Fibroblast of lung (primary cell): ENCODE measurements at regions not wholly inside any gene's neighbourhood (a gene's known extent, or its start where the extent isn't known, plus 50 kb on each side); places are given as distances from the start of the nearest gene placed in this dataset.
A peak's percentile ranks its signal among the peaks of the same experiment; 100 is the strongest.

Source experiments
- DNase-seq, 2 donors: peaks; one replicate each; pipeline versions ENCODE4 v3.0.0 to v3.0.0-alpha.2; 2010; ENCODE audit warnings: low read depth in 2 of 2
- H2AFZ ChIP-seq: 2 replicates; pipeline ENCODE4 v1.5.1; 2012; ENCODE audit warnings: low read length, control low read depth, inconsistent platforms
- H3K27ac ChIP-seq: 2 replicates; pipeline ENCODE4 v1.5.1; 2011; ENCODE audit warnings: low read length, control low read depth; ENCODE audit not compliant: insufficient read depth
- H3K27me3 ChIP-seq: 2 replicates; pipeline ENCODE4 v1.5.1; 2011; ENCODE audit warnings: mild to moderate bottlenecking, low read length; ENCODE audit not compliant: control insufficient read depth, insufficient read depth
- H3K36me3 ChIP-seq: 2 replicates; pipeline ENCODE4 v1.5.1; 2011; ENCODE audit warnings: low read length; ENCODE audit not compliant: control insufficient read depth, insufficient read depth
- H3K4me1 ChIP-seq: 2 replicates; pipeline ENCODE4 v1.5.1; 2011; ENCODE audit warnings: low read length; ENCODE audit not compliant: control insufficient read depth, insufficient read depth; ENCODE audit errors: extremely low read depth
- H3K4me2 ChIP-seq: 2 replicates; pipeline ENCODE4 v1.5.1; 2011; ENCODE audit warnings: low read length, control low read depth; ENCODE audit not compliant: insufficient read depth; ENCODE audit errors: extremely low read depth
- H3K4me3 ChIP-seq, 4 experiments: fragments of 200-600 bp in 1 of 4; sonication (generic) in 1 of 4; replicated peaks in 1 of 4; 2 replicates each; pipeline ENCODE4 v1.5.1; 2011 to 2016; ENCODE audit warnings: low read length in 4 of 4, low read depth in 3 of 4, mild to moderate bottlenecking in 3 of 4, control low read depth in 2 of 4, inconsistent platforms in 1 of 4, mixed read lengths in 1 of 4; ENCODE audit not compliant: insufficient read depth in 1 of 4; ENCODE audit errors: control extremely low read depth in 1 of 4
- H3K79me2 ChIP-seq: 2 replicates; pipeline ENCODE4 v1.5.1; 2012; ENCODE audit warnings: mild to moderate bottlenecking, low read length, inconsistent platforms; ENCODE audit not compliant: control insufficient read depth, insufficient read depth
- H3K9ac ChIP-seq: 2 replicates; pipeline ENCODE4 v1.5.1; 2011; ENCODE audit warnings: mild to moderate bottlenecking, low read length, control low read depth; ENCODE audit not compliant: insufficient read depth
- H3K9me3 ChIP-seq: 2 replicates; pipeline ENCODE4 v1.5.1; 2012; ENCODE audit warnings: low read depth, low read length; ENCODE audit not compliant: control insufficient read depth, insufficient read depth
- H4K20me1 ChIP-seq: 2 replicates; pipeline ENCODE4 v1.5.1; 2011; ENCODE audit warnings: low read length; ENCODE audit not compliant: control insufficient read depth, insufficient read depth; ENCODE audit errors: extremely low read depth
- CTCF ChIP-seq, 2 donors: IDR thresholded peaks in 1 of 2; conservative IDR thresholded peaks in 1 of 2; 1 replicate in 1 of 2; 2 replicates in 1 of 2; pipeline ENCODE4 v1.5.1; 2011 to 2012; ENCODE audit warnings: low read length in 2 of 2, control low read depth in 1 of 2, inconsistent platforms in 1 of 2, low read depth in 1 of 2, mild to moderate bottlenecking in 1 of 2
- EZH2 ChIP-seq: IDR thresholded peaks from 2 replicates; pipeline ENCODE4 v1.5.1; 2012; ENCODE audit warnings: low read length, control low read depth, mild to moderate bottlenecking; ENCODE audit errors: missing control alignments

- H3K79me2 ChIP-seq: peaks cover 50% of the 10 kb centered on the region
These were observed 273.2 kb downstream of the PTPRC start for GRCh38 chr1:198912046-198912445.

GRCh38 chr1:198913667-198914066, 274.8 kb downstream of the PTPRC start:
- peak in 1 of 2 donors; percentile 90 for DNase-seq
- H3K79me2 ChIP-seq: peaks cover 50% of the 10 kb centered on the region
- peaks cover 2% of the 10 kb centered on the region for H3K4me1 ChIP-seq
- H3K27ac ChIP-seq: no peak overlapping the region
- peak overlapping the region; percentile 77 for H3K4me2 ChIP-seq
- no peaks in the 10 kb centered on the region for H3K27me3 ChIP-seq
- H2AFZ ChIP-seq: no peak overlapping the region
- H3K9me3 ChIP-seq: no peaks in the 10 kb centered on the region
- H3K9ac ChIP-seq: no peak overlapping the region
- peak overlapping the region in 2 of 4 experiments; percentile 13 to 17 for H3K4me3 ChIP-seq
- TF ChIP-seq EZH2: no peak
- TF ChIP-seq CTCF (conservative IDR thresholded peaks at IDR 0.05 in 1 of 2, IDR thresholded peaks at IDR 0.05 in 1 of 2; ENCODE audit: low read depth in 1 of 2, low read length in 2 of 2): no peak
- no peaks in the 10 kb centered on the region for H3K36me3 ChIP-seq
- no peaks in the 10 kb centered on the region for H4K20me1 ChIP-seq

More at GRCh38 chr1:198912046-198912445, 273.2 kb downstream of the PTPRC start:
- Histone ChIP-seq H3K4me2 (no peak overlapping the region), H3K27me3 (no peaks in the 10 kb centered on the region), H3K27ac (no peak overlapping the region), H3K9me3 (no peaks in the 10 kb centered on the region), H3K9ac (no peak overlapping the region), H3K4me3 (no peak overlapping the region), H3K36me3 (no peaks in the 10 kb centered on the region), H2AFZ (no peak overlapping the region), H3K4me1 (peaks cover 2% of the 10 kb centered on the region), H4K20me1 (no peaks in the 10 kb centered on the region)
- TF ChIP-seq CTCF (conservative IDR thresholded peaks at IDR 0.05 in 1 of 2, IDR thresholded peaks at IDR 0.05 in 1 of 2; ENCODE audit: low read depth in 1 of 2, low read length in 2 of 2) (no peak), EZH2 (no peak)
- DNase-seq: no peak

GRCh38 chr1:198915327-198916231, 276.7 kb downstream of the PTPRC start:
- H3K4me3 ChIP-seq: no peak overlapping the region
- H3K9me3 ChIP-seq: no peaks in the 10 kb centered on the region
- H3K27ac ChIP-seq: no peak overlapping the region
- H3K4me2 ChIP-seq: no peak overlapping the region
- no peak overlapping the region for H2AFZ ChIP-seq
- no peak for TF ChIP-seq EZH2
- no peak for TF ChIP-seq CTCF (conservative IDR thresholded peaks at IDR 0.05 in 1 of 2, IDR thresholded peaks at IDR 0.05 in 1 of 2; ENCODE audit: low read depth in 1 of 2, low read length in 2 of 2)
- peaks cover 48% of the 10 kb centered on the region for H3K79me2 ChIP-seq
- no peak overlapping the region for H3K9ac ChIP-seq
- no peak for DNase-seq
- no peaks in the 10 kb centered on the region for H3K27me3 ChIP-seq
- peaks cover 4% of the 10 kb centered on the region for H3K4me1 ChIP-seq
- no peaks in the 10 kb centered on the region for H3K36me3 ChIP-seq
- no peaks in the 10 kb centered on the region for H4K20me1 ChIP-seq
